NCI-H1092 treated with DMSO at 0.1 percent for 48 hours (cell line): ENCODE measurements at regions not wholly inside any gene's neighbourhood (a gene's known extent, or its start where the extent isn't known, plus 50 kb on each side); places are given as distances from the start of the nearest gene placed in this dataset.
"Not testable (repeated sequence)": the region's sequence is repeated elsewhere in the genome, so short reads cannot be mapped to it uniquely, and the experiment has no call there.

Experiments used
- DNase-seq: peaks from one replicate; lab custom pipeline; 2025; lab: John Stamatoyannopoulos, UW

DNA sequence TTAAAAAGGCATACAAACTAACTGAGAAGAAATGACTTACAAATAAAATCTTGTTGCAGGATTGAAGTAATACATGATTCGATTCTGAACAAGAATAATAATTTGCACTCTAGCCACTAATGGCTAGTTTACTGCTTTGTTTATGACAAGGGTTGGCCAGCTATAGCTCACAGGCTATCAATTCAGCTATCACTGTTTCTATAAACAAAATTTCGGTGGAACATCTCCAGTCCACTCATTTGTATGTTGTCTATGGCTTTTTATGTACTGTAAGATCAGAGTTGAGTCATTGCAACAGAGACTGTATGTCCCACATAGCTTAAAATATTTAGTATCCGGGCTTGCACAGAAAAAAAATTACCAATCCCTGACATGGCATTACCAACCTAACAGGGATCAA lies 543.7 kb upstream of the CNTNAP5 start:
- no peak for DNase-seq

DNA sequence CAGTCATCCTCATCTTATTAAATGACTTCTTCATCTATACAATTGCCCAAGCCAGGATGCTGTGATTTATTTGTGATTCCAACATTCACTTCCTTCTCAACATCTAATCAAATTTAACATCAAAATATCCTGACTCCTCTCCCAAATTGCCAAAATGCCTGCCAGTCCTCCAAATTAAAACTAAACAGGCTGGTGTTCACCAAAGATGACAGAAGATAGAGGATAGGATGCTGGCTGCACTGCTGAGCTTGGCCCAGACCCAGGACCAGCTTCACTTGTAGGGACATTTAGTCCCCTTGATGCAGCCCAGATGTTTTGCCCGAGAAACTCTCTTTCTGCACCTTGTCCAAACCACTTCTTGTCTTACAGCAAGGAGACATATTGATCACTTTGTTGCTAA lies 540.0 kb upstream of the CNTNAP5 start:
- DNase-seq = no peak

DNA sequence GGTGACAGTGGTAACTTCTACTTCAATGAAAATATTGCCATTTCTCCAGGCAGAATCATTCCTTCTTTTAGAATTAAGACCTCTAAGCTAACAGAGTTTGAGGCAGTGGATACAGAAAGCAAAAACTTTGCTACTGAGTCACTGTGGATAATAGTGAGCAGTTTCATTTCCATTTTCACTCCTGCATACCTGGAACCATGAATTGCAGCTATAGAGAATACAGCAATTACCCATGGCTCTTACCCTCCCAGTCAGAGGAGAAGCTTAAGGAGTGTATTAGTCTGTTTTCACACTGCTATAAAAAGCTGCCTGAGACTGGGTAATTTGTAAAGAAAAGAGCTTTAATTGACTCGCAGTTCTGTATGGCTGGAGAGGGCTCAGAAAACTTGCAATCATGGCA lies 531.4 kb upstream of the CNTNAP5 start:
- DNase-seq = no peak

DNA sequence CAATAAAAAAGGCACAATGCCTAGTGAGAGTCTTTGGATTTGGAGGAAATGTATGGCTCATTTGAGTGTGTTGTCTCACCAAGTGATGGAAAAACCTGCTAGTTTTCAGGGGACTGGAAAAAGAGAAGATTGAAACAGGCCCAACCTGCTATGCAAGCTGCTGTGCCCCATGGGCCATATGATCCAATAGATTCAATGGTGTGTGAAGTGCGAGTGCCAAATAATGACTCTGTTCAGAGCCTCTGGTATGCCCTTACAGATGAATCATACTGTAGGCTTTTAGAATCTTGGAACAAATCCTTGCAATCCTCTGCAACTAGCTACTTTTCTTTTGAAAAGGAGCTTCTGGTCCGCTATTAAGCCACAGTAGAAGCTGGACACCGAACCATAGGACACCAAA lies 529.8 kb upstream of the CNTNAP5 start:
- no peak for DNase-seq

DNA sequence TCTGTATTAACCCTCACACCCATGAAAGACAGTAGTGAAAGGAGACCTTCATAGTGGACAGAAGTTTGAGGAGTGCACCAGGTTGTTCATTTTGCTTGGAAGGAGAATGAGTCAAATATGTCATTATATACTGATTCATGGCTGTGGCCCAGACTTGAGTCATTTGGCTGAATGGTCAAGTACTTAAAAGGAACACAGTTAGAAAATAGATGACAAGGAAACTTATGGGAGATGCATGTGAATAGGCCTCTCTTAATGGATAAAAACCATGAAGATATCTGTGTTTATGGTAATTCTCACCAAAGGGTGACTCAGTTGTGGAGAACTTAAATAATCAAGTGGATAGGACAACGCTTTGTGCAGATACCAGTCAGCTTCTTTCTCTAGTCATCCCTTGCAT lies 524.7 kb upstream of the CNTNAP5 start:
- DNase-seq = no peak

DNA sequence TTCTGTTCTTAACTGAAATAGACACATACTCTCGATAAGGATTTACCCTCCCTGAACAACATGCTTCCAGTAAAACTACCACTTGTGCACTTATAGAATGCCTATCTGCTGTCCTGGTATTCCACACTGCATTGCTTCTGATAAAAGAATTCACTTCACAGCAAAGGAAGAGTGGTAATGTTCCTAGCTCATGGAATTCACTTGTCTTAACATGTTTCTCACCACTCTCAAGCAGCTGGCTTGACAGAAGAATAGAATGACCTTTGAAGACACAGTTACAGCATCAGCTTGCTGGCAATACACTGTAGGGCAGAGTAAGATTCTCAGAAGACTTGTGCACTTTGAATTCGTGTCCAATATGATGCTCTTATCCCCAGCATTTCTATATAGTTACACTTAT lies 524.1 kb upstream of the CNTNAP5 start:
- DNase-seq = no peak

DNA sequence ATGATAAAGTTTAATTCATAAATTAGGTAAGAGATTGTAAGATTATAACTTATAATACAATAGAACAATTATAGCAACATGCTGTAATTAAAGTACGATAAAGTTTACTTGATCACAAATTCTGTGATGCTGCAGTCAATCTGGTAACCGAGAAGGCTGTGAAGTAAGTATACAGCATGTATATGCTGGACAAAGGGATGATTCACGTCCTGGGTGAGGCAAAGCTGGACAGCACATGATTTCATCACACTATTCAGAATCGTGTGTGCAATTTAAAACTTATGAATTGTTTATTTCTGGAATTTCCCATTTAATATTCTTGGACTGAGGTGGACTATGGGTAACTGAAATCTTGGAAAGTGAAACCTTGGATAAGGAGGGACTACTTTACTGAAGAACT lies 522.2 kb upstream of the CNTNAP5 start:
- DNase-seq = no peak

DNA sequence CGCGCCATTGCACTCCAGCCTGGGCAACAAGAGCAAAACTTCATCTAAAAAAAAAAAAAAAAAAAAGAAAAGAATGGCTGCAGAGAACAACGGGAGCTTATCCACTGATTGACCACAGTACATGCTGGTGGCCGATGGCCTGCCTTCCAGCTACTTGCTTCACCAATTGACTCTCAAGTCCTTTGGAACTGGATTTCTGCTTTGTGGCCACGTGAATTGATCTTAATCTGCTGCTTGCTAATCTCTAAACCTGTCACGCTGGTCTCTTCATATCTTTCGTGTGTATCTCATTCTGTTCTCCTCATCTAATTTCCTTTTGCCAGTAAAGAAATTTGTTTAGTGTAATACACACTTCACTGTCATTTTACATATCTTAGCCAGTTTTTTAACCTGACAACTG lies 512.5 kb upstream of the CNTNAP5 start:
- DNase-seq = no peak

DNA sequence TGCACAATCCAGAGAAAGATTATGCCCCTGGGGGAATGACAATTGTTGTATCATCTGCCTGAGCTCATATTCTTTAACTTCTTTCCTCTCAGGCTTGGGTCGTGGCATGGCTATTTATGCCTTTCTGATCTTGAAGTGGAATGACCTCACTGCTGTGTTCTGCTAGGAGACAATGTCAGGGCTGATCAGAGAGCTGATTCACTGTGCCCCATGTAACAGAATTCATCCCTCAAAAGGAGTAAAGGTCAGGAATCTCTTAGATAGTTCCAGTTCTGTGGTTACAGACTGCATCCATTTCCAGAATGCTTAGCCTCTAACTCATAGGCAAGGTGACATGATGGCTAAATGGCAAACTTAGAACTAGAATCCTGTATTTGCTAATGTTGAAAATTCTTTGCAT lies 511.7 kb upstream of the CNTNAP5 start:
- no peak for DNase-seq

DNA sequence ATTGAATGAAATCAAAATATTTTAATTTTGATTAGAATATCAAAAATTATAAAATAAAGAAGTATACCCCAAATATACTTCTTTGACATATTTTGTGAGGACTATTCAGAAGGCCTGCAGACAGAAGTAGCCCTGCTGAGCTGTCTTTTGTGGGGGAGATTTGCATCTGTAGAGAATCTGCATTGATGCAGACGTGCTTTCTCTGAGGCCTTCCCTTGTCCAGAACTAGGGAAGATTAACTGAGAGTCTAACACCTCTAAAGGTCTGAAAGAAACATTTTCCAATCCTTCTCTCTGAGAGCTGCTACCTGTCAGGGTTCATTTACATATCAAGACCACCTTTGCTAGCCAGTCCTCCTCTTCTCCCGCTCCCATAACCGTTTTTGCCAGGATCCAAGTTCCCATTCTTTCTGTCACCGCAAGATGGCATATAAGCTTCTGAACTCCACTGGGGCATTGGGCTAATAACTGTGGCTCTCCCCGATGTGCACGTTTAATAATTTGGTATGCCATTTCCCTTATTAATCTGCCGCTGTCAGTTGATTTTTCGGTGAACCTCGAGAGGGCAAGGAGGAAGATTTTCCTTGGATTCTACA lies 510.4 kb upstream of the CNTNAP5 start:
- no peak for DNase-seq

DNA sequence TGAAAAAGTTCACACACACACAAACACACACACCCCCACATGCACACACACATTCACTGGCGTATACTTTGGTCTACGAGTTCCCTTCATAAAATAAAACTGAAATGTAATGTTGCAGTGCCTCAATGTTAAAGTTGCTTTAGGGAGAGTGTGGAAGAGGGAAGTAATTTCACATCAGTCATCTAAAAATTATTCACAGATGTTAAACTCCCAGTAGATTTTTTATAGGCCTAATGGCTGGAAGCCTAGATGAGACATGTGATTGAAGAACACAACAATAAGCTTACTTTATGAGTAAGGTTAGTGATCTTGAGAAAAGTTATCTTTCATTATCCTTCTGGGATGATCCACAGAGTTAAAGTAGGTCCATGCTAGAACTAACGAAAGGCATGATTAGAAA lies 506.7 kb upstream of the CNTNAP5 start:
- no peak for DNase-seq

DNA sequence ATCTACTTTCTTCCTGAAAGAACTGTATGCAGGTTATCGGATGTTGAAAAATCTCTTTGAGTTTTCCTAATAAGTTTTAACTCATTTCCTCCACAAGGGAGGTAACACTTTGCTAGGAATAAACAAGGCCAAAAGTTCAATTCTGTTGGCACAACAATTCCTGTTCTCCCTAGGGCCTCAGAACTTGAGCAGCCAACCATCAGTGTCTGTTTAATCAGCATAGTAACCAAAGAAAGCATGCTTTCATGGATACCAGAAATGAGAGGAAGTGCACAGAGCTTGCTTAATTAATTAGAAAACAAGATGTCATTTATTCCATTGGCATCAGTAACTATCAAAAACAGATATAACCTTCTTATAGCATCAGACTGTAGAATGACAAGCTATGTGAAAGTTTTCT lies 503.2 kb upstream of the CNTNAP5 start:
- DNase-seq = no peak

DNA sequence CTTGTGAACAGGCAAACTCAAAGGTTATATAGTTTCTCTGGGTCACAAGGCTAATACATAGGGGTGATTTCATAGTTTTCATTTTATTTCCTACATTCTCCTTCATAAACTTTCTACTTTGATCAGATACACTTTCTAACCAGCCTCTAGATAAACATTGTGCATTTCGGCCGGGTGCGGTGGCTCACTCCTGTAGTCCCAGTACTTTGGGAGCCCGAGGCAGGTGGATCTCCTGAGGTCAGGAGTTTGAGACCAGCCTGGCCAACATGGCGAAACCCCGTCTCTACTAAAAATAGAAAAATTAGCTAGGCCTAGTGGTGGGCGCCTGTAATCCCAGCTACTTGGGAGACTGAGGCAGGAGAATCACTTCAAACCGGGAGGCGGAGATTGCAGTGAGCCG lies 502.6 kb upstream of the CNTNAP5 start:
- not testable (repeated sequence) for DNase-seq

DNA sequence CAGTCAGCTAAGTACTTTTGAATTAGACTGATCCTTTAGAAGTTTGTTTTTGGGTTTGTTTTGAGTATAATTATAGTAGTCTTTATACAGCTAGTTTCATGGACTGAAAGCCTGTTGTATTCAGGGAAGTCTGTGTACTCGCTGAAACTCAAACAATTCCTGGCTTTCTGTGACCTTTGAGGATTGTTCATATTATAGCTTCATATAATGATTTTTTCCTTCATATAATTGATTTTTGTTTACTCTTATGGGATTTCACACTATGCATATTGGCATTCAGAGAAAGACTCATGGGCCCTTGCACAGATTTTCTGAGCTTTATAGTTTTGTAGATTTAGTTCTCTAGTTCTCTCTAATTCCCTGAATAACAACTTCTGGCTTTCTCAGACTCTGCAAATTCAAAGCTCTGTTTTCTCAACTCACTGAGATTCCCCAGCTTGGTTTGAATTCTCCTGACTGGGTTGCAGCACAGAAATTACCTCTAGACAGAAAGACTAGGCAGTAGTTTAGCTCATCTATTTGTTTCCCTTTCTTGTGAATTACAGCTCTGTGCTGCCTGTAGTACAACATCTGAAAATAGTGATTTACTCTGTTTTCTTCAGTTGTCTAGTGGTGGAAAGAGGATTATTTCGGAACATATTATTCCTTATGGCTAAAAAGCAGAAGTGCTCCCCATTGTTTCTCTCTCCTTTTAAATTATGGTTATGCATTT lies 495.9 kb upstream of the CNTNAP5 start:
- no peak for DNase-seq

DNA sequence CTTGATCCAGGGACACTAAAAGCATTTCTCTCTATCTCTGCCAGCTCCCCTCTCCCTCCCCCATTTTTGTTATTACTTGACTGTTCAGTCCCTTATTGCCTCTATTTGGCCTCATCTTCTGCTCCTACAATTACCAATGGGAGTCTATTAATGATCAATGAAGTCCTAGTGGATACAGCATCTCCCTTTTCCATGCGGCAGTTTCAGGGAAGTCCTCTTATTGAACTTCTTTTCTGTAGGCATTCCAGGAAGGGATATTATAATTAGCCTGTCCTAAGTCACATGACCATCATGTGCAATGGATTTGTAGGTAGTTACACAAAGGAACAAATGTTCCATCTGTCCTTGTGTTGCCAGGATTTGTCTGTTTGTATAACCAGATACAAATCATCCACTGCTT lies 495.1 kb upstream of the CNTNAP5 start:
- no peak for DNase-seq

DNA sequence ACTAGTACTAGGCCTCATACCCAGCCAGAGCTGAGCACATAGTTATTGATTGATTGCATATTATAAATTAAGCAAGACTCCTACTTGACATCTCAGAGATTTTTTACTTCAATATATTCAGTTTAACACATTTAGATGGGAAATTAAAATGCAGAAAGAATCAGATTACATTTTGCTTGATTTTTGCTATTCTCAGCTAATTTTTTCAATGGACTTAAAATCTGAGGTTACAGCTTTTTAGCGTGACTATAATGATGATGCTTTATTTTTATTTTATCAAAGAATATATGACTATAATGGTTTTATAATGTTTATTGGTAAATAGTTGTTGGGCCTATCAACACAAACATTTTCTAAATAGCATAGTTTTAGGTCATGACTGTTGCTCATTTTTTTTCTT lies 493.0 kb upstream of the CNTNAP5 start:
- DNase-seq = no peak

DNA sequence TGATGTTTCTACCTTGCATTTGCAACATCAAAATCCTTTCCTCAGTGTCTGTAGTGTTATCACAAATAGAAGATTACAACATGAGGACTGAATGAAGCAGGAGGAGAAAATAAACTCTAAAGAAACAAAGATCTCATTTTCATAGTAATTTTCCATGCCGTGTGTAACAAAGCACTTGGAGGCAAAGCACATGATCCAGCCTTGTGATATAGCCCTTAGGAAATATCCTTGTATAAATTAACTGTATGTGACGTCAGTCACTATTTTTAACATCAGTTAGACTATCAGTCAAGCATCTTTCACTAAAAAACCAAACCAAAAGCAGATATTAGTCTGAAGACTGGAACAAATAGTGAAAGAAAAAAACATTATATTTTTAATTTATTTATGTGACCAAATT lies 492.1 kb upstream of the CNTNAP5 start:
- DNase-seq = no peak

DNA sequence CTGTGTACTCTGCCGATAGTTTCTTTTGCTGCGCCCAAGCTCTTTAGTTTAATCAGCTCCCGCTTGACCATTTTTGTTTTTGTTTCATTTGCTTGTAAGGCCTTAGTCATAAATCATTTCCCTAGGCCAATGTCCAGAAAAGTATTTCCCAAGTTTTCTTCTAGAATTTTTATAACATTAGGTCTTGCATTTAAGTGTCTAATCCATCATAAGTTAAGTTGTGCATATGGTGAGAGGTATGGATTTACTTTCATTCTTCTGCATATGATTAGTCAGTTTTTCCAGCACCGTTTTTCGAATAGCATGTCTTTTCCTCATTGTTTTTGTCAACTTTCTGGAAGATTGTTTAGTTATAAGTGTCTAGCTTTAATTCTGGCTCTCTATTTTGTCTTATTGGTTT lies 484.8 kb upstream of the CNTNAP5 start:
- no peak for DNase-seq

DNA sequence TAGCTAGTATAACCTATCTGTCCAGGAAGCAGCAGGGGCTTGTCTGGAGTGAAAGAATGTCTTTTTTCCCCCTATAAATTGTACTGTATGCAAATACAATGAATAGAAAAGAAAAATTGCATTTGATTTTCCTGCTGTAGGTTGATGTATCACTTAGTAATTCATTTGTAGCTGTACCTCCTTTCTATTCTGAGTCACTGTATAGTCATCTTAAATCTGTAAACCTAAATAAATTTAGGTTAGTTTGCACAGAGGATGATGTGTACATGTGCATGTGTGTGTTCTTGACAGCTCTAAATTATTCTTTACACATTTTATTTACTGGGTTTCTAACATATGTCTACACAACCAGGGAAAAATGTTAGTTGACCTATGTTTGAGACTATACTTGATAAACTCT lies 478.7 kb upstream of the CNTNAP5 start:
- DNase-seq = no peak

DNA sequence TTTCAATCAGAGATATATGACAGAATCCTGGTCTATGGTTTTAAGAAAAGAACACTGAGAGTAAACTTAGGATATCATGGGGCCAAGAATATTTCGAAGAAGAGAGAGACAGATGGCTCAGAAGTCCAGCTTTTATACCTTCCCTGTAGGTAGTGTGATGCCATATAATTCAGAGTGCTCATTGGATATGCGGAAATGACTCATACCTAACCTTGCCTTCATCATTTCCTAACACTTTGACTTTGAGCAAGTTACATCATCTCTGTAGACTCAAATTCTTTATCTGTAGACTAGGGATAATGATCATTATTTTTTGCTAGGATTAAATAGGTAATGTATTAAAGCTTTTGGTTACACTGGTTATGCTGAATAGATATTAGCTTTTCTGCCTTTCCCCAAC lies 461.6 kb upstream of the CNTNAP5 start:
- DNase-seq = no peak

DNA sequence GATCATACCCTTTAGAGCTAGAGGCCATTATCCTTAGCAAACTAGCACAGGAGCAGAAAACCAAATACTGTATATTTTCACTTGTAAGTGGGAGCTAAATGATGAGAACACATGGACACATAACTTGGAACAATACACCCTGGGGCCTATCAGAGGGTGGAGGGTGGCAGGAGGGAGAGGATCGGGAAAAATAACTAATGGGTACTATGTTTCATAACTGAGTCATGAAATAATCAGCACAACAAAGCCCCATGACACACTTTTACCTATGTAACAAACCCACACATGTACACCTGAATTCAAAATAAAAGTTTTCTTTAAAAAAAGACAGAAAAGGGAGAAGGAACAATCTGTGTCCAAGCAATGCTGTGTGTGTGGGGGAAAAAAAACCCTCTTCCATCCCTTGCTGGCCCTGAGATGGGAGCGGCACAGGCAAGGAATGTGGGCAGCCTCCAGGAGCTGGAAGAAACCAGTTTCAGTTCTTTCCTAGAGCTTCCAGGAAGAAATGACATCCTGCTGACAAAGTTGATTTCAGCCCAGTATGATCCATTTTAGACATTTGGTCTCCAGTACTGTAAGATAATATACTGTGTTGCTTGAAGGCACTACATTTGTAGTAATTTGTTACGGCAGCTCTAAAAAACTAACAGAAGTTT lies 458.7 kb upstream of the CNTNAP5 start:
- no peak for DNase-seq

DNA sequence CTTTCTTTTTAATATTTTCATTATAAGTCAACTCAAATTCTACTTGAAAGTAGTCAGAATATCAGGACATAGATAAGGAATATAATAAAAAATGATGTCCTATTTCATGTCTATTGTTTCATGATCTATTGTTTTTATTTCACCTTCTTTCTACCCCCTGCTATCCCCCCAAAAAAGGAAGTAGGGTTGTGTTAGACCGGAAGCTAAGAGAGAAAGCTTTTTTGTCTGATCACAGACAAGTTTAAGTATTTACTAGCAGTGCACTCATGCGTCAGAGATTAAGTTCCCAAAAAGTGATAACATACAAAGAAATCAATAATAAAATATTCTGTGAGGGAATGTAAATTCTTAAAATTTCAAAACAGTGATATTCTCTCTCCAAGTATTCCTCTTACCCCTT lies 447.1 kb upstream of the CNTNAP5 start:
- DNase-seq = no peak

DNA sequence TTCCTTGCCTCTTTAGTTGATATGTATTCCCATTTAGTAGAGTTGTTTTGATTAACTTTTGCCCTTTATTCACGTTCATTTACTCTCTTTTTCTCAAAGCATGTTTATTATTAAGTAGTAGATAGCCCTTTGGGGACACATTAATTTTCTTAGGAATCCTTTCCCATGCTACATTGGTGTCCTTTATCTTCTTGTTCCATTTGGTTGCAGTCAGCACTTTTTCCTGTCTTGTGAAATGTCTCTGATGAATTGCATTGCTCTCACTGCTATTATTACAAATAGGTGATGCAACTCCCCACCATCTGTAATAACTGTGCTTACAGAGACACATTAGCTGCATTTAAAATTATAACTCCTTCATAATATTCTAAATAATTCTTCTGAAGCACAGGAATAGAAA lies 428.5 kb upstream of the CNTNAP5 start:
- no peak for DNase-seq

DNA sequence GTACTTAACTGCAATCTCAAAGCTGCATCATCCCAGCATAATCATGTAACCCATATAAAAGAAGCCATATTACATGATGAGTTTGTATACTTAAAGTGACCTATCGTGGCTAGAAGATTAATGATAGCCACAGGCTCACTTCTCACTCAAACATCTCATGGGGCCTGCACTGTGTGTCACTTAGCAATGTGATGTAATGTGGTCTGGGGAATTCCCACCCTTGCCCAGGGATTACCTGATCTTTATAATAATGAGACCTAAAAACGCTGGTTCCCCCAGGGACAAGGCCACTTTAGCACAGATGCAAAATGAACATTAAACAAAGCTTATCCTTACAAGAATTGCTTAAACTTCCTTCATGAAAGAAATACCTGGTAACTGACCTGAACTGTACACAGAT lies 427.1 kb upstream of the CNTNAP5 start:
- DNase-seq = no peak
